Liver (tissue), 8 donors: ENCODE measurements at regions not wholly inside any gene's neighbourhood (a gene's known extent, or its start where the extent isn't known, plus 50 kb on each side); places are given as distances from the start of the nearest gene placed in this dataset.
"Not testable (repeated sequence)": the region's sequence is repeated elsewhere in the genome, so short reads cannot be mapped to it uniquely, and the experiment has no call there.

Experiments used
- DNase-seq: peaks from one replicate; pipeline ENCODE4 v3.0.0-alpha.2; 2017; ENCODE audit warnings: low spot score
- H3K27ac ChIP-seq, 2 donors: one replicate each; pipeline ENCODE4 v1.7.0; 2013; ENCODE audit warnings: inconsistent platforms in 2 of 2, low read length in 2 of 2, control low read depth in 1 of 2, low read depth in 1 of 2, mild to moderate bottlenecking in 1 of 2
- H3K27me3 ChIP-seq, 4 donors: one replicate each; pipeline versions ENCODE4 v1.6.1 to v1.7.0; 2013; ENCODE audit warnings: low read length in 3 of 4, inconsistent platforms in 1 of 4, mild to moderate bottlenecking in 1 of 4, moderate library complexity in 1 of 4; ENCODE audit not compliant: control insufficient read depth in 4 of 4, insufficient read depth in 4 of 4
- H3K36me3 ChIP-seq, 4 donors: one replicate each; pipeline versions ENCODE4 v1.6.1 to v1.7.0; 2013; ENCODE audit warnings: low read length in 3 of 4, mild to moderate bottlenecking in 3 of 4, low read depth in 1 of 4, moderate library complexity in 1 of 4; ENCODE audit not compliant: control insufficient read depth in 4 of 4, insufficient read depth in 3 of 4
- H3K4me1 ChIP-seq, 4 donors: one replicate each; pipeline versions ENCODE4 v1.6.1 to v1.7.0; 2013; ENCODE audit warnings: low read length in 3 of 4, mild to moderate bottlenecking in 3 of 4, moderate library complexity in 1 of 4; ENCODE audit not compliant: control insufficient read depth in 4 of 4, insufficient read depth in 4 of 4
- H3K4me3 ChIP-seq, 3 donors: one replicate each; pipeline versions ENCODE4 v1.6.1 to v1.7.0; 2013; ENCODE audit warnings: low read length in 3 of 3, control low read depth in 1 of 3, low read depth in 1 of 3, mild to moderate bottlenecking in 1 of 3
- H3K9ac ChIP-seq, 2 donors: one replicate each; pipeline ENCODE4 v1.7.0; 2013; ENCODE audit warnings: low read length in 2 of 2, mild to moderate bottlenecking in 2 of 2, moderate library complexity in 2 of 2, control low read depth in 1 of 2, low read depth in 1 of 2
- H3K9me3 ChIP-seq, 4 donors: one replicate each; pipeline versions ENCODE4 v1.6.1 to v1.7.0; 2013; ENCODE audit warnings: low read length in 3 of 4; ENCODE audit not compliant: control insufficient read depth in 4 of 4
- ATF3 ChIP-seq: IDR thresholded peaks from 2 replicates; pipeline ENCODE4 v1.6.1; 2016; ENCODE audit warnings: antibody characterized with exemption
- CTCF ChIP-seq: fragments of 150-350 bp; IDR thresholded peaks from 2 replicates; pipeline ENCODE4 v1.5.1; 2017; ENCODE audit warnings: improper control_type of control experiment, low read depth, low read length; ENCODE audit not compliant: missing input control
- EGR1 ChIP-seq, 2 donors: IDR thresholded peaks; 2 replicates each; pipeline ENCODE4 v1.6.1; 2016 to 2018; ENCODE audit warnings: antibody characterized with exemption in 2 of 2, low read depth in 2 of 2
- FOXA2 ChIP-seq: IDR thresholded peaks from 2 replicates; pipeline ENCODE4 v1.6.1; 2016; ENCODE audit warnings: antibody characterized with exemption
- GABPA ChIP-seq, 2 donors: IDR thresholded peaks in 1 of 2; conservative IDR thresholded peaks in 1 of 2; 2 replicates each; pipeline ENCODE4 v1.6.1; 2016; ENCODE audit warnings: antibody characterized with exemption in 2 of 2, mild to moderate bottlenecking in 1 of 2, moderate library complexity in 1 of 2
- HNF4A ChIP-seq, 2 donors: conservative IDR thresholded peaks; 2 replicates each; pipeline ENCODE4 v1.6.1; 2016; ENCODE audit warnings: antibody characterized with exemption in 2 of 2, mild to moderate bottlenecking in 2 of 2
- HNF4G ChIP-seq: IDR thresholded peaks from 2 replicates; pipeline ENCODE4 v1.6.1; 2016; ENCODE audit warnings: antibody characterized with exemption
- JUND ChIP-seq, 2 donors: IDR thresholded peaks; 2 replicates each; pipeline ENCODE4 v1.6.1; 2016; ENCODE audit warnings: antibody characterized with exemption in 2 of 2
- MAX ChIP-seq: IDR thresholded peaks from 2 replicates; pipeline ENCODE4 v1.6.1; 2016; ENCODE audit warnings: antibody characterized with exemption
- NR2F2 ChIP-seq: IDR thresholded peaks from 2 replicates; pipeline ENCODE4 v1.6.1; 2016; ENCODE audit warnings: antibody characterized with exemption
- RAD21 ChIP-seq, 2 donors: IDR thresholded peaks; 2 replicates each; pipeline ENCODE4 v1.6.1; 2016; ENCODE audit warnings: antibody characterized with exemption in 2 of 2, mild to moderate bottlenecking in 2 of 2
- REST ChIP-seq: IDR thresholded peaks from 2 replicates; pipeline ENCODE4 v1.6.1; 2016; ENCODE audit warnings: antibody characterized with exemption, mild to moderate bottlenecking
- RXRA ChIP-seq, 2 donors: IDR thresholded peaks; 2 replicates each; pipeline ENCODE4 v1.6.1; 2017 to 2018; ENCODE audit warnings: antibody characterized with exemption in 2 of 2, mild to moderate bottlenecking in 1 of 2
- TAF1 ChIP-seq: conservative IDR thresholded peaks from 2 replicates; pipeline ENCODE4 v1.6.1; 2016; ENCODE audit warnings: antibody characterized with exemption, mild to moderate bottlenecking
- ZBTB33 ChIP-seq: IDR thresholded peaks from 2 replicates; pipeline ENCODE4 v1.6.1; 2016; ENCODE audit warnings: antibody characterized with exemption
- WGBS: extraction: QIAGEN DNeasy Blood & Tissue Kit; methylation state at CpG from one replicate; pipeline ENCODE4 v1.1.7; 2013; 5-methylcytosine and 5-hydroxymethylcytosine counted together
- donor health status: healthy.
- donor health status: healthy.
- donor health status: healthy.
- donor health status: healthy.
- donor health status: healthy.

GRCh38 chr15:87645723-87646122 is 610.8 kb downstream of the NTRK3 start:
- no peak overlapping the region for H3K27ac ChIP-seq
- DNase-seq = peak; percentile 61
- no peak overlapping the region for H3K4me3 ChIP-seq
- no peaks in the 10 kb centered on the region for H3K36me3 ChIP-seq
- H3K9me3 ChIP-seq = no peaks in the 10 kb centered on the region
- WGBS = 67% methylated on average over 5 of the region's 5 CpGs
- H3K9ac ChIP-seq = no peak overlapping the region
- no peaks in the 10 kb centered on the region for H3K4me1 ChIP-seq
- no peaks in the 10 kb centered on the region for H3K27me3 ChIP-seq
- TF ChIP-seq REST (no peak), FOXA2 (no peak), JUND (IDR thresholded peaks at IDR 0.05) (no peak), NR2F2 (no peak), EGR1 (IDR thresholded peaks at IDR 0.05; ENCODE audit: low read depth in 2 of 2) (no peak), RAD21 (IDR thresholded peaks at IDR 0.05) (no peak), ATF3 (no peak)

GRCh38 chr15:87642997-87643396 is 613.5 kb downstream of the NTRK3 start:
- WGBS = 53% methylated on average over 3 of the region's 3 CpGs
- not testable (repeated sequence) for H3K4me3 ChIP-seq

GRCh38 chr15:87639305-87640011 is 617.1 kb downstream of the NTRK3 start:
- no peak overlapping the region for H3K9ac ChIP-seq
- no peaks in the 10 kb centered on the region for H3K9me3 ChIP-seq
- WGBS = 60% methylated on average over 4 of the region's 4 CpGs
- DNase-seq = no peak
- H3K4me3 ChIP-seq = no peak overlapping the region
- H3K27me3 ChIP-seq = no peaks in the 10 kb centered on the region
- no peaks in the 10 kb centered on the region for H3K36me3 ChIP-seq
- H3K27ac ChIP-seq = no peak overlapping the region
- H3K4me1 ChIP-seq = no peaks in the 10 kb centered on the region
- no peak for TF ChIP-seq MAX
- no peak for TF ChIP-seq HNF4G
- TF ChIP-seq TAF1 = no peak
- no peak for TF ChIP-seq HNF4A (conservative IDR thresholded peaks at IDR 0.05)
- TF ChIP-seq JUND (IDR thresholded peaks at IDR 0.05) = no peak
- TF ChIP-seq GABPA (IDR thresholded peaks at IDR 0.05 in 1 of 2, conservative IDR thresholded peaks at IDR 0.05 in 1 of 2) = no peak
- TF ChIP-seq ATF3 = no peak
- no peak for TF ChIP-seq ZBTB33
- TF ChIP-seq CTCF = no peak
- TF ChIP-seq RXRA (IDR thresholded peaks at IDR 0.05) = no peak
- TF ChIP-seq REST = no peak

More at GRCh38 chr15:87642997-87643396, 613.5 kb downstream of the NTRK3 start:
- H3K36me3 ChIP-seq, H3K4me1 ChIP-seq, H3K9me3 ChIP-seq, H3K27ac ChIP-seq, H3K9ac ChIP-seq, DNase-seq, H3K27me3 ChIP-seq: not testable (repeated sequence)
